Mucosa of descending colon (tissue), 3 donors: ENCODE measurements at regions not wholly inside any gene's neighbourhood (a gene's known extent, or its start where the extent isn't known, plus 50 kb on each side); places are given as distances from the start of the nearest gene placed in this dataset.

Source experiments
- ATAC-seq: fragments of 200-7000 bp; cut with Tn5 transposase; one replicate; pipeline ENCODE4 v1.9.1; 2020; ENCODE audit warnings: mild to moderate bottlenecking, moderate library complexity
- DNase-seq, 3 donors: peaks; one replicate each; pipeline ENCODE4 v3.0.0-alpha.2; 2020
- H3K36me3 ChIP-seq: fragments of 200-600 bp; one replicate; pipeline ENCODE4 v1.8.0; 2021; ENCODE audit warnings: low read depth, mild to moderate bottlenecking
- H3K4me1 ChIP-seq: fragments of 200-600 bp; one replicate; pipeline ENCODE4 v1.8.0; 2021; ENCODE audit warnings: low read depth, mild to moderate bottlenecking
- H3K4me3 ChIP-seq: fragments of 200-600 bp; one replicate; pipeline ENCODE4 v1.8.0; 2021; ENCODE audit warnings: mild to moderate bottlenecking
- H3K9me3 ChIP-seq: fragments of 200-600 bp; one replicate; pipeline ENCODE4 v1.8.0; 2021; ENCODE audit warnings: mild to moderate bottlenecking
- intact Hi-C, 2 donors: fragments of 100-400 bp; cut with DNase I in 1 of 2; cut with micrococcal nuclease in 1 of 2; formaldehyde crosslinking; loops; one replicate each; pipeline versions ENCODE4 v1.11.0 to v1.11.1; 2022; cut with DNase I, micrococcal nuclease
- TF ChIP-seq, protein P1 (sequence below): fragments of 200-600 bp; IDR thresholded peaks from one replicate; pipeline ENCODE4 v1.8.0; 2022; ENCODE audit warnings: antibody characterized with exemption, mild to moderate bottlenecking
- donor health status: DM: no; HTN: no; CAD: no; lungs with moderate emphysema.
- donor health status: DM: no; HTN: no; CAD: no.
- donor health status: DM: no; HTN: yes; CAD: no.

DNA sequence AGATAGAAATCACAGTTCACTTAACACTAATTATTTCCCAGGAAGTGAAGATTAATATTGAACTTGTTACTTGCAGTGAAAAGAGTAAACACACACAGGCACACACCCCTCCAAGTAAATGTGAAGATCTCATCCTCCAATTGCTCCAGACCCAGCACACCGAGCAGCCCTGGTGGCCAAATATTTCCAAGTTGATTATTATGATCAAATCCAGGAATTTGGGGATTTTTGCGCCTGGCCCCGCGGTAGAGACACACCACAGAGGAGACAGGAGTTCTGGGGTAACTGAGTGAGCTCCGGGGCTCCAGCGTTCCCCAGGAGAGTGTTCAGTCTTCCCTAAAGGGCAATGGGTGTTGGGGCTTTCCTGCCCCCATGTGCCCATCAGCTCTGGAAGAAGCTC, 431.5 kb downstream of the BCL11B start:
- no peaks in the 10 kb centered on the region for H3K9me3 ChIP-seq
- TF ChIP-seq, protein P1, sequence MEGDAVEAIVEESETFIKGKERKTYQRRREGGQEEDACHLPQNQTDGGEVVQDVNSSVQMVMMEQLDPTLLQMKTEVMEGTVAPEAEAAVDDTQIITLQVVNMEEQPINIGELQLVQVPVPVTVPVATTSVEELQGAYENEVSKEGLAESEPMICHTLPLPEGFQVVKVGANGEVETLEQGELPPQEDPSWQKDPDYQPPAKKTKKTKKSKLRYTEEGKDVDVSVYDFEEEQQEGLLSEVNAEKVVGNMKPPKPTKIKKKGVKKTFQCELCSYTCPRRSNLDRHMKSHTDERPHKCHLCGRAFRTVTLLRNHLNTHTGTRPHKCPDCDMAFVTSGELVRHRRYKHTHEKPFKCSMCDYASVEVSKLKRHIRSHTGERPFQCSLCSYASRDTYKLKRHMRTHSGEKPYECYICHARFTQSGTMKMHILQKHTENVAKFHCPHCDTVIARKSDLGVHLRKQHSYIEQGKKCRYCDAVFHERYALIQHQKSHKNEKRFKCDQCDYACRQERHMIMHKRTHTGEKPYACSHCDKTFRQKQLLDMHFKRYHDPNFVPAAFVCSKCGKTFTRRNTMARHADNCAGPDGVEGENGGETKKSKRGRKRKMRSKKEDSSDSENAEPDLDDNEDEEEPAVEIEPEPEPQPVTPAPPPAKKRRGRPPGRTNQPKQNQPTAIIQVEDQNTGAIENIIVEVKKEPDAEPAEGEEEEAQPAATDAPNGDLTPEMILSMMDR = no peak
- no peaks in the 10 kb centered on the region for H3K36me3 ChIP-seq
- no peaks in the 10 kb centered on the region for H3K4me1 ChIP-seq
- DNase-seq (no peak), ATAC-seq (no peak)
- H3K4me3 ChIP-seq = no peak overlapping the region
- intact Hi-C loops = no loop called here

DNA sequence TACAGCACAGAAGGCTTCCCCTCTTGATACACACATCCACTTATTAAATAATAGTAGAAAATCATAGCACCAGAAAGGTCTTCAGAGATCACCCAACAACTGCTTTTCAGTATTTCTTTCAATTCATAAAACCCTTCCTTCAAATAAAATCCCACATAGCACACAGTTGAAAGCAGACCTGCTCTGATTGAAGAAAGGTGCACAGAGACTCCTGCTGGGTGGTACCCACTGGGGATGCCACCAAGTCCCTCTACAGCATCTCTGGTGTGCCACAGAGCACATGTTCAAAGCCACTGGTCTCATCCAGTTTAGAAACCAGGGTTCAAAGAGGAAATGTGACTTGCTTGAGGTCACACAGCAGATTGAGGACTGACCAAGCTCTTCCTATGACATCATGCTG, 427.5 kb downstream of the BCL11B start:
- DNase-seq (no peak), ATAC-seq (no peak)
- no peaks in the 10 kb centered on the region for H3K4me1 ChIP-seq
- intact Hi-C loops = no loop called here
- no peak overlapping the region for H3K4me3 ChIP-seq
- H3K36me3 ChIP-seq = no peaks in the 10 kb centered on the region
- TF ChIP-seq, protein P1 = no peak
- no peaks in the 10 kb centered on the region for H3K9me3 ChIP-seq

DNA sequence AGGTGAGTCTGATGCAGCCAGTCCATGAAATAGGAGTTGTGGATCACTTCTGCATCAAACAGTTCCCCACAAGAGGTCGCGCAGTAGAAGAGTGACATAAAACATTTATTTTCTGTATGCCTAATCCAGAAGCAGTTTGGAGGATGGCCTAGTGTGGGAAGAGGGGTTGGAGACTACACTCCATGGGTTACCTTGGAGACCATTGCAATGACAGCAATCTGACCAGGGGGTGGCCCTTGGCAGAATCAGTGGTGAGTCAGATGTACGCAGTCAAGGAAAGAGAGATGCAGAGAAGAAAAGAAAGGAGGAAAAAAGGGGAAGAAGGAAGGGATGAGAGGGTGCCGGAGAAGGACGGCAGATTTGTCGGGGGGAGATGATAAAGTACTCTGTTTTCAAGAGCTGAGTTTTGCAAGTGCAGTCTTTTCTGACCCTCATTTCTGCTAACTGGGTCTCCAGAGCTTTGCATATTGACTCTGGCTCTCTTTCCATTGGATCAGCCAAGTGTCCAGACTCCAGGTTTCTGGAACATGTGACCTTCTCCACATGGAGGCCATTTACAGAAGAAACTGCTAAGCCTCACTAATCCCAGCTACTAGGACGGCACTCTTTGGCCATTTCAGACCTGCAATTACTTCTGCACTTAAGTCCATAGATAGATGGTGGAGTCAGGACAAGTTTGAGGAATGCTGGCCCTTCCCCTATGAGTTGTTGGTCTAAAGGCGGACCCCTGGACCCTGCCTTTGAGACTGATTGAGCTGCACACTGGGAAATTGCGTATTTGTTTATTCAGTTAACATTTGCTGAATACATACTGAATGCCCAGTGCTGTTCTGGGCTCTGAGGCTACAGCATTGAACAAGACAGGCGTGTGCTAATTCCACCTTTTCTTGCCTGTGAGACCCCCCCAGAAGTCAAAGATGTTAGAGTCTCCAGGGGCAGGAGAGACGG, 424.2 kb downstream of the BCL11B start:
- Histone ChIP-seq H3K36me3 (no peaks in the 10 kb centered on the region), H3K9me3 (no peaks in the 10 kb centered on the region), H3K4me1 (no peaks in the 10 kb centered on the region), H3K4me3 (no peak overlapping the region)
- ATAC-seq (no peak), DNase-seq (no peak)
- TF ChIP-seq, protein P1 = no peak
- intact Hi-C loops = no loop called here

DNA sequence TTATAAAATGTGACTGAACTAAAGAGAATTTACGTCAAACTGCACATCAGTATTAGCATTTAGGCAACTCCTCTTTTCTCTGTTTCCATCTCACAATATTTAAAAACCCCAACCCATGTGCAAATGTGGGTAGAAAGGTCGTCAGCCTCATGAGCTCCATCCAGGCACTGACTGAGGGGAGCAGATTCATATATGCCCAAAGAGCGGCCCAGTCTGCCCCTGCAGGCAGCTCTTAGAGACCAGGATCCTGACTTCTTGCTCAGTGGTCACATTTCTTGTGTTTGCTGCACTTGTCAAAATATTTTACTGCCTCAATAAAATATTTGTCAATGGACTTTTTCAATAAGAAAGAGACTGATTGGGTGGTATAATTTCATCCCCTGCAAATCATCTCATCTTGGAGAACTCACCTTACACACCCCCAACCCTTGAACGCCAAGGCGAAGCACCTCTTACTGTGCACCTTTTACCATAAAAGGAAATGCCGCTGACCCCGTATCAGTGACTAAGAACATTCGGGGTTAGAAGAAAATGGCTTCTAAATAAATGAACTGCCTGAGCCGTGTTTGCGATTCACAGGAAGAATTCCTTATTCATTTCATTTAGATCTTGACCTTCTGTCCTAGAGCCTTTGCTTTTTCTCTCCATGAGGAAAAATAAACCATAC, 418.8 kb downstream of the BCL11B start:
- Histone ChIP-seq H3K4me1 (no peaks in the 10 kb centered on the region), H3K9me3 (no peaks in the 10 kb centered on the region), H3K36me3 (no peaks in the 10 kb centered on the region), H3K4me3 (no peak overlapping the region)
- TF ChIP-seq, protein P1 = no peak
- intact Hi-C loops = no loop called here
- DNase-seq = no peak
- ATAC-seq = no peak

DNA sequence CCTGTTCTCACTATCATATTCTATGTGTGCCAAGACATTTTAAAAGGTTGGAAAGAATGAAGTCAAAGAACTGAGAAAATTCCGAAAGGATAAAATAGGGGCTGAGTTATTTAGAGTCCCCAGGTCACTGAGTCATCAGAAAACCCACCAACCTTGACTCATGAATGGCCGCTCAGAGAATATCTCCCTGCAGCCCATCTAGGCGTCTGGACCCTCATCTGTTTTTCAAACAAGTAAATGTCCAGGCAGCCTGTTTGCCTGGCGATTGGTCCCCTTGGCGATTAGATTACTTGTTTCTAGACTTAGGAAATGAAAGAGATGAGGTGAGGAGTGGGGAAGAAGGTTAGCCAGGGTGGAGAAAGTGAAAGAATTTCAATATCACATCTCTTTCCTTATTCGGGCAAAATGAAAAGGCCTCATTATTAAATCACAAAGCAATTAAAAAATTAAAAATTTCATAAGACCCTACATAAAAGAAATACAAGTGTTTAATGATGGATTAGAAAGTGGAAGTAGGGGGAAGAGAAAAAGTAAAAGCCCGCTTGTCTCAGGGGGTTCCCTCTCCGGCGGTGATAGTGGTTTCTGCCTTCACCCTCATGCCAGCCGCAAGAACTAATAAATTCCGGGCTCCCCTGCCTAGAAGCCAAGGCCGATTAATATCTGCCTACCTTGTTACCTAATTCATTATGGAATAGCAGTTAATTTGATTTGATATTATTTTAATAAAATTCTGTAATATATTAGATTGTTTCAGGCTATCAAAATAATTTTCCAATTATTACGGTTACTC, 415.9 kb downstream of the BCL11B start:
- intact Hi-C loops = no loop called here
- no peak for ATAC-seq
- no peaks in the 10 kb centered on the region for H3K9me3 ChIP-seq
- TF ChIP-seq, protein P1 = no peak
- no peaks in the 10 kb centered on the region for H3K36me3 ChIP-seq
- no peak overlapping the region for H3K4me3 ChIP-seq
- DNase-seq = no peak
- H3K4me1 ChIP-seq = no peaks in the 10 kb centered on the region
